ENCODE measurements at regions not wholly inside any gene's neighbourhood (a gene's known extent, or its start where the extent isn't known, plus 50 kb on each side); places are given as distances from the start of the nearest gene placed in this dataset.

DNA sequence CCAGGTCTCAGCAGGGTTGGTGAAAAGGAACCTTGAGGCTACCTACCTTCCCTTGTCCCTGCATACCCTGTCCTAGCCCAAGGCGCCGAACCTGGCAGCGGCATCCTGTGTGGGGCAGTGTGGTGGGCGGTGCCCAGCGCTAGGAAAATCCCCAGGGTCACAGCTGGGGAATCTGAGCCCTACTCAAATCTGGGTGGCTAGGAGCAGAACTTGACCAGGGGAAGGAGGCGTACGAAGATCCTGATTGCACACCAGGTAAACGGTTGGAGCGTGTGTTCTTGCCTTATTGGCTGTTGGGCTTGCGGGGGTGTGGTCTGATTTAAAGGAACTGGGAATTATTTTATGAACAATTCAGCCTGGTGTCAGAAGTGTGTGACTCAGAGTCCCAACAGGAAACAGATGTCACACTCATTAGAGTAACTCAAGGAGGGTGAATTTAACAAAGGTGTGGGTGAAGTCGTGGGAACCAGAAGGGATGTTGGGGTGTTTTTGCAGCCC, 118.6 kb downstream of the LRIG2 start:
- POLR2A ChIA-PET (ENCODE audit: unreplicated experiment) = no interaction called here
- H3K27ac ChIP-seq (ENCODE audit: low read length) = no peak overlapping the region
- H4K20me1 ChIP-seq (ENCODE audit: low read length) = no peaks in the 10 kb centered on the region
- peak; percentile 15 for DNase-seq
- H3K9ac ChIP-seq (ENCODE audit: low read length) = no peak overlapping the region
- peak; percentile 56; the same call in 1 of the 2 replicates for ATAC-seq
- H2AFZ ChIP-seq (ENCODE audit: low read length) = no peak overlapping the region
- CTCF ChIA-PET = no interaction called here
- no peaks in the 10 kb centered on the region for H3F3A ChIP-seq (ENCODE audit: low read length, unreplicated experiment)
- H3K4me3 ChIP-seq (ENCODE audit: low read length) = no peak overlapping the region
- TF ChIP-seq EZH2 (IDR thresholded peaks at IDR 0.05; ENCODE audit: low read length, unreplicated experiment) = no peak
- TF ChIP-seq EZH2phosphoT487 (IDR thresholded peaks at IDR 0.05; ENCODE audit: borderline replicate concordance, low read length) = no peak
- TF ChIP-seq, protein P1, sequence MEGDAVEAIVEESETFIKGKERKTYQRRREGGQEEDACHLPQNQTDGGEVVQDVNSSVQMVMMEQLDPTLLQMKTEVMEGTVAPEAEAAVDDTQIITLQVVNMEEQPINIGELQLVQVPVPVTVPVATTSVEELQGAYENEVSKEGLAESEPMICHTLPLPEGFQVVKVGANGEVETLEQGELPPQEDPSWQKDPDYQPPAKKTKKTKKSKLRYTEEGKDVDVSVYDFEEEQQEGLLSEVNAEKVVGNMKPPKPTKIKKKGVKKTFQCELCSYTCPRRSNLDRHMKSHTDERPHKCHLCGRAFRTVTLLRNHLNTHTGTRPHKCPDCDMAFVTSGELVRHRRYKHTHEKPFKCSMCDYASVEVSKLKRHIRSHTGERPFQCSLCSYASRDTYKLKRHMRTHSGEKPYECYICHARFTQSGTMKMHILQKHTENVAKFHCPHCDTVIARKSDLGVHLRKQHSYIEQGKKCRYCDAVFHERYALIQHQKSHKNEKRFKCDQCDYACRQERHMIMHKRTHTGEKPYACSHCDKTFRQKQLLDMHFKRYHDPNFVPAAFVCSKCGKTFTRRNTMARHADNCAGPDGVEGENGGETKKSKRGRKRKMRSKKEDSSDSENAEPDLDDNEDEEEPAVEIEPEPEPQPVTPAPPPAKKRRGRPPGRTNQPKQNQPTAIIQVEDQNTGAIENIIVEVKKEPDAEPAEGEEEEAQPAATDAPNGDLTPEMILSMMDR (conservative IDR thresholded peaks at IDR 0.05; ENCODE audit: low read depth, low read length) = no peak
- no peak overlapping the region for H3K4me2 ChIP-seq (ENCODE audit: low read length)
- BruUV-seq (replicated peaks) = no TSS peak
- H3K9me3 ChIP-seq (ENCODE audit: low read length) = no peaks in the 10 kb centered on the region
- no peaks in the 10 kb centered on the region for H3K79me2 ChIP-seq (ENCODE audit: low read length)
- no peaks in the 10 kb centered on the region for H3K27me3 ChIP-seq (ENCODE audit: low read length)
- H3K36me3 ChIP-seq (ENCODE audit: low read depth, low read length) = no peaks in the 10 kb centered on the region
- no peaks in the 10 kb centered on the region for H3K4me1 ChIP-seq (ENCODE audit: insufficient read depth, low read length)
- H3K9me2 ChIP-seq (replicated peaks; ENCODE audit: low read length) = no peaks in the 10 kb centered on the region
- intact Hi-C loops (cut with micrococcal nuclease) = no loop called here

DNA sequence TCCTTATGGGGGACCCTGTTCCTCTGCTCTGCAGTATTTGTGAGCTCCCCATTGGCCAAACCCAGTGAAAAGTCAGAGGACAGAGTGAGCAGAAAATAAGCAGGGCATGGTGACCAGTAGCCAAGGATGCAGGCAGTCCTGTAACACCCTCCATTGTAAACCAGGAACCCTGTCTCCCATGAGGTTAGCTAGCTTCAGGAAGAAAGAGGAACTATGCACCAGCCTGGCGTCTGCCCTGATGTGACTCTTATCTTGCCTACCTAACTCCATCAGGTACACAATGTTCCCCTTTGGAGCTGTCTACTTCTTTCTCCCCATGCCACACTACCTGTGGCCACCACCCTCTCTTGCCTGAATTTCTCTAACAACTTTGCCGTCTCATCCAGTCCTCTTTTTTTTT, 119.2 kb downstream of the LRIG2 start:
- no peaks in the 10 kb centered on the region for H3K4me1 ChIP-seq (ENCODE audit: insufficient read depth, low read length)
- no peak overlapping the region for H2AFZ ChIP-seq (ENCODE audit: low read length)
- H3K4me3 ChIP-seq (ENCODE audit: low read length) = no peak overlapping the region
- no peak for TF ChIP-seq EZH2 (IDR thresholded peaks at IDR 0.05; ENCODE audit: low read length, unreplicated experiment)
- TF ChIP-seq EZH2phosphoT487 (IDR thresholded peaks at IDR 0.05; ENCODE audit: borderline replicate concordance, low read length) = no peak
- TF ChIP-seq, protein P1 (conservative IDR thresholded peaks at IDR 0.05; ENCODE audit: low read depth, low read length) = no peak
- DNase-seq (no peak), ATAC-seq (no peak)
- no peaks in the 10 kb centered on the region for H3K9me2 ChIP-seq (replicated peaks; ENCODE audit: low read length)
- H3K27ac ChIP-seq (ENCODE audit: low read length) = no peak overlapping the region
- no peak overlapping the region for H3K4me2 ChIP-seq (ENCODE audit: low read length)
- no peaks in the 10 kb centered on the region for H3K79me2 ChIP-seq (ENCODE audit: low read length)
- no peaks in the 10 kb centered on the region for H3K9me3 ChIP-seq (ENCODE audit: low read length)
- no TSS peak for BruUV-seq (replicated peaks)
- CTCF ChIA-PET = no interaction called here
- POLR2A ChIA-PET (ENCODE audit: unreplicated experiment) = no interaction called here
- H3K27me3 ChIP-seq (ENCODE audit: low read length) = no peaks in the 10 kb centered on the region
- H3K9ac ChIP-seq (ENCODE audit: low read length) = no peak overlapping the region
- H3K36me3 ChIP-seq (ENCODE audit: low read depth, low read length) = no peaks in the 10 kb centered on the region
- H3F3A ChIP-seq (ENCODE audit: low read length, unreplicated experiment) = no peaks in the 10 kb centered on the region
- intact Hi-C loops (cut with micrococcal nuclease) = no loop called here
- no peaks in the 10 kb centered on the region for H4K20me1 ChIP-seq (ENCODE audit: low read length)

- no peaks in the 10 kb centered on the region for H3K4me1 ChIP-seq (ENCODE audit: insufficient read depth, low read length)
- H2AFZ ChIP-seq (ENCODE audit: low read length) = no peak overlapping the region
- H3K27ac ChIP-seq (ENCODE audit: low read length) = no peak overlapping the region
- ChIA-PET CTCF (no interaction called here), POLR2A (ENCODE audit: unreplicated experiment) (no interaction called here)
- H3K9me2 ChIP-seq (replicated peaks; ENCODE audit: low read length) = no peaks in the 10 kb centered on the region
- DNase-seq (no peak), ATAC-seq (no peak)
- H3K4me2 ChIP-seq (ENCODE audit: low read length) = no peak overlapping the region
- intact Hi-C loops (cut with micrococcal nuclease) = no loop called here
- H3F3A ChIP-seq (ENCODE audit: low read length, unreplicated experiment) = no peaks in the 10 kb centered on the region
- no peaks in the 10 kb centered on the region for H3K27me3 ChIP-seq (ENCODE audit: low read length)
- BruUV-seq (replicated peaks) = no TSS peak
- no peaks in the 10 kb centered on the region for H4K20me1 ChIP-seq (ENCODE audit: low read length)
- H3K79me2 ChIP-seq (ENCODE audit: low read length) = no peaks in the 10 kb centered on the region
- no peak for TF ChIP-seq EZH2phosphoT487 (IDR thresholded peaks at IDR 0.05; ENCODE audit: borderline replicate concordance, low read length)
- no peaks in the 10 kb centered on the region for H3K9me3 ChIP-seq (ENCODE audit: low read length)
- no peak overlapping the region for H3K4me3 ChIP-seq (ENCODE audit: low read length)
- H3K36me3 ChIP-seq (ENCODE audit: low read depth, low read length) = no peaks in the 10 kb centered on the region
- H3K9ac ChIP-seq (ENCODE audit: low read length) = no peak overlapping the region
Measured at GRCh38 chr1:113192980-113193379, 120.0 kb downstream of the LRIG2 start.

Data from PC-3 (cell line).